PFSK-1 (cell line): ENCODE measurements at regions not wholly inside any gene's neighbourhood (a gene's known extent, or its start where the extent isn't known, plus 50 kb on each side); places are given as distances from the start of the nearest gene placed in this dataset.

Experiments
- FOXP2 ChIP-seq: optimal IDR thresholded peaks from 2 replicates; pipeline ENCODE3; 2011; ENCODE audit warnings: borderline replicate concordance, control low read depth, inconsistent platforms; ENCODE audit not compliant: insufficient read depth; ENCODE audit errors: extremely low read length, extremely low read depth
- POLR2AphosphoS5 ChIP-seq: IDR thresholded peaks from 2 replicates; pipeline ENCODE4 v1.6.1; 2012; ENCODE audit warnings: low read depth, mild to moderate bottlenecking, control low read depth, low read length, moderate library complexity
- REST ChIP-seq, 2 experiments: IDR thresholded peaks; 2 replicates each; pipeline versions ENCODE4 v1.6.1 to v1.8.0; 2011 to 2012; ENCODE audit warnings: low read depth in 2 of 2, low read length in 2 of 2, control low read depth in 1 of 2, inconsistent platforms in 1 of 2, mild to moderate bottlenecking in 1 of 2, moderate library complexity in 1 of 2; ENCODE audit not compliant: insufficient read depth in 1 of 2
- SIN3A ChIP-seq: IDR thresholded peaks from 2 replicates; pipeline ENCODE4 v1.6.1; 2012; ENCODE audit warnings: mild to moderate bottlenecking, low read length, moderate library complexity, borderline replicate concordance; ENCODE audit not compliant: insufficient read depth
- TAF1 ChIP-seq: IDR thresholded peaks from 2 replicates; pipeline ENCODE4 v1.6.1; 2012; ENCODE audit warnings: low read length, control low read depth, borderline replicate concordance; ENCODE audit not compliant: insufficient read depth

GRCh38 chr2:9768388-9768787, 74.9 kb upstream of the TAF1B start:
- TF ChIP-seq POLR2AphosphoS5 (no peak), TAF1 (no peak), FOXP2 (no peak), REST (IDR thresholded peaks at IDR 0.05; ENCODE audit: insufficient read depth in 1 of 2, low read depth in 2 of 2, low read length in 2 of 2) (no peak), SIN3A (no peak)

GRCh38 chr2:9769171-9770005, 73.9 kb upstream of the TAF1B start:
- TF ChIP-seq TAF1 (no peak), SIN3A (no peak)

- TF ChIP-seq FOXP2, result no peak
- TF ChIP-seq SIN3A, result no peak
- no peak for TF ChIP-seq REST (IDR thresholded peaks at IDR 0.05; ENCODE audit: insufficient read depth in 1 of 2, low read depth in 2 of 2, low read length in 2 of 2)
- TF ChIP-seq POLR2AphosphoS5, result no peak
- no peak for TF ChIP-seq TAF1
Observed at GRCh38 chr2:9770006-9770307, 73.3 kb upstream of the TAF1B start.

- TF ChIP-seq SIN3A (no peak), POLR2AphosphoS5 (no peak), FOXP2 (no peak), REST (IDR thresholded peaks at IDR 0.05; ENCODE audit: insufficient read depth in 1 of 2, low read depth in 2 of 2, low read length in 2 of 2) (no peak), TAF1 (no peak)
Observed at GRCh38 chr2:9770308-9771100, 72.8 kb upstream of the TAF1B start.

DNA sequence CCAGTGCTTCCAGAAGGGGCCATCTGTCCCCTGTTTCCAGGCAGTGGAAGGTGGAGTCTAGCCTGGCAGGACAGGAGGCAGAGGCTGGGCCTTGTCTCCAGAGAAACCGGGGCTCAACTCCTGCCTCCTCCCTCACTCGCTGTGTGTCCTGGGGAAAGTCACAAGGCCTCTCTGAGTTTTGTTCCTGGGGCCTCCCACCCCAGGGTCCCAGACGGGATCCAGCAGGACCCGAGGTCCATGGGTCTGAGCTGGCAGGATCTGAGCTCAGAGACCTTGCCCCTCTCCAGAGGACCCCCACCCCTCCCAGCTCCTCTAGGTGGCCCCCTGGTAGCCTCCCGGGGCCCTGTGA, 72.2 kb upstream of the TAF1B start:
- no peak for TF ChIP-seq REST (IDR thresholded peaks at IDR 0.05; ENCODE audit: insufficient read depth in 1 of 2, low read depth in 2 of 2, low read length in 2 of 2)
- no peak for TF ChIP-seq TAF1
- no peak for TF ChIP-seq SIN3A
- no peak for TF ChIP-seq POLR2AphosphoS5
- TF ChIP-seq FOXP2, result no peak
